WI38 (cell line): ENCODE measurements at regions not wholly inside any gene's neighbourhood (a gene's known extent, or its start where the extent isn't known, plus 50 kb on each side); places are given as distances from the start of the nearest gene placed in this dataset.
"Not testable (repeated sequence)": the region's sequence is repeated elsewhere in the genome, so short reads cannot be mapped to it uniquely, and the experiment has no call there.

Experiments
- H3K4me3 ChIP-seq: 2 replicates; pipeline ENCODE4 v1.5.1; 2011; ENCODE audit warnings: low read depth, mild to moderate bottlenecking, control low read depth, low read length
- TF ChIP-seq, protein P1 (sequence below): IDR thresholded peaks from 2 replicates; pipeline ENCODE4 v1.5.1; 2012; ENCODE audit warnings: low read depth, mild to moderate bottlenecking, control low read depth, low read length

DNA sequence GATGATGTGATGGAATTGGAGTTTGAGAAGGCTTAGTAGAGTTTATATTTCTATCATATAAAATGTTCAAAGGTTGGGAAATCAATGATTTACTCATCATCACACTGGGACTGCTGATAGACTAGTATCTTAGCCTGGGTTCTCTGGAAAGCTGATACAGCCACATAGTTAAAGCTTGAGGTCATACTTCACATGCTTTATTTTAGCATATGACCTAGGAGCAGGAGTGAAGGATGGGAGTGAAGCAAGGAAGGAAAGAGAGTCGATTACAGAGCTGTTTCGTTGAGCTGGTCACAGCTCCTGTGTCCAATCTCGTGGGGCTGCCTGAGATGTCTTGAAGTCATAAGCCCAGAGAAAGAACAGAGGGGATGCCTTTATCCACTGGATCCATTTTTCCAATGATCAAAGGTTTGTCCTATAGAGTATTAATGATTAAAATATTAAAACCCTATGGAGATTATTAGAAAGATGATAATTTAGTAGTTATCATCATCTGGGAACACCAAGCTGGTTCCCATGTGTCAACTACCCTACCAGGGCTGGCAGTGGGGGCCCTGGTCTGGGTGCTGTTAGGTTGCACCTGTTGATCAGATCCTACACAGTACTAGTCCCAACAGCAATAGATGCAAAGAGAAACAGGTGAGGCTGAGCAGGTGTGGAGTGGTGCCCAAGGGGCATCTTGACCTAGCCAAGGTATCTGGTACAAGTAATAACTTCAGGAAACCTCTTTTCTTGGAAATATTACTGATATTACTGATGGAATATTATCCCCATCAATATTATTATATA, 77.8 kb downstream of the BAMBI start:
- TF ChIP-seq, protein P1, sequence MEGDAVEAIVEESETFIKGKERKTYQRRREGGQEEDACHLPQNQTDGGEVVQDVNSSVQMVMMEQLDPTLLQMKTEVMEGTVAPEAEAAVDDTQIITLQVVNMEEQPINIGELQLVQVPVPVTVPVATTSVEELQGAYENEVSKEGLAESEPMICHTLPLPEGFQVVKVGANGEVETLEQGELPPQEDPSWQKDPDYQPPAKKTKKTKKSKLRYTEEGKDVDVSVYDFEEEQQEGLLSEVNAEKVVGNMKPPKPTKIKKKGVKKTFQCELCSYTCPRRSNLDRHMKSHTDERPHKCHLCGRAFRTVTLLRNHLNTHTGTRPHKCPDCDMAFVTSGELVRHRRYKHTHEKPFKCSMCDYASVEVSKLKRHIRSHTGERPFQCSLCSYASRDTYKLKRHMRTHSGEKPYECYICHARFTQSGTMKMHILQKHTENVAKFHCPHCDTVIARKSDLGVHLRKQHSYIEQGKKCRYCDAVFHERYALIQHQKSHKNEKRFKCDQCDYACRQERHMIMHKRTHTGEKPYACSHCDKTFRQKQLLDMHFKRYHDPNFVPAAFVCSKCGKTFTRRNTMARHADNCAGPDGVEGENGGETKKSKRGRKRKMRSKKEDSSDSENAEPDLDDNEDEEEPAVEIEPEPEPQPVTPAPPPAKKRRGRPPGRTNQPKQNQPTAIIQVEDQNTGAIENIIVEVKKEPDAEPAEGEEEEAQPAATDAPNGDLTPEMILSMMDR: no peak

DNA sequence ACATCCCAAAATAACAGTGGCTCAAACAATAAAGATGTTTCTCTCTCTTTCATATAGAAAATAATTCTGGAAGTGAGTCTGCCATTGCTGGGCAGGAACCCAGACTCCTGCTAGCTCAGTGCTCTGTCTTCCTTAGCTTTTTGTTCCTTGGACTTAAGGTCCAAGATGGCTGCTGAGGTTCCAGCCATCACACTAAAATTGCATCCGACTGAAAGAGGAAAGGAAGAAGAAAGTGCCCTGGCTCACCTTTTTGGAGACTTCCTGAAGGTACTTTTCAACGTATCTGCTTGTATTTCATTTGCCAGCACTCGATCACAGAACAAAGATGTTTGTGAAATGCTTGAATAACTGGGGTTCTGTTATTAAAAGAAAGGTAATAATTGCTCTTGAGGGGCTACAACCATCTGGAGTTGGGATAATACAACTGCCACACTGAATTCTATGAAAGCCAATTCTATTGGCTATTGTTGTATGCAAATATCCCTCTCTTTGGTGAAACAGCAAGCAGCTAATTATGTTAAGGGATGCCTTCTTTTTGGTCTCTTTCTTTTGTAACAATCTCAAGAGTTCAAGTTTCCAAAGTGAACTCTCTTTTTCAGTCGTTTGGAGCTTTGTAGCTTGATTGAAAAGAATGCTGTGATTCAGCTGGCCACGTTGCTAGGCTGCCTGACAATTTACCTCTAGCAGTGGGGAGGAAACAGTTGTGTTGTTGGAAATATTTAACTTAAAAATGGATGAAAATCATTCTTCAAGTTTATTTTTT, 83.9 kb downstream of the BAMBI start:
- no peak overlapping the region for H3K4me3 ChIP-seq
- TF ChIP-seq, protein P1: no peak

More for the DNA sequence above, 77.8 kb downstream of the BAMBI start:
- no peak overlapping the region for H3K4me3 ChIP-seq

DNA sequence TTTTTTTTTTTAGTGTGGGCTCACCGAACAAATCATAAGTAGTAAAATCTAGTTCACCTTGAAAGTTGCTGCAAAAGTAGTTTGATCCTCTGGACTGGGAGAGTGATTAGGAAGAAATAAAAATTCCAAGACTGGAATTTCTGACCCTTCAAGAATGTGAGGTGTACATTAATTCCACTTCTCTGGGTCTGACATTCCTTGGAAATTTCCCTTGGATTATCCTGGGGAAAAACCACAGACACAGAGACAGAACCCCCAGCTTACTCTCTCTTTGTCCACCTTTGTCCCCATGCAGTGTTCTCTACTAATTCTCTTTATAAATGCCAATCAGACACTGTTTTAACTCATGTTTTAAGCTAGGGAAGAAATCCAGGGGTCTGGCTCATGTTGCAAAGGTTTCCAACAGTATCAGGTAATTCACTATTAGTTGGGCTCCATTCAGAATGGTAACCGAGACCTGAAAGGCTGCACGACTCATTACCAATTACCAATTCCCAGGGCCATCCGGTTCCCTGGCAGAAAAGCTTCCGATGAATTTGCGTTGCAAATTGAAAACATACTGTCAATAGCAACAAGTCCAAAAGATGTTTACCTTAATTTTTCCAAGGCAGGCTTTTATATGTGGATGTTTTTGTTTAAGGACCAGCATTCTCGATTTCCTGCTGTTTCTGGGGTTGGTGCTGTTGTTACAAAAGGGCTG, 86.3 kb downstream of the BAMBI start:
- TF ChIP-seq, protein P1: no peak
- H3K4me3 ChIP-seq: no peak overlapping the region

DNA sequence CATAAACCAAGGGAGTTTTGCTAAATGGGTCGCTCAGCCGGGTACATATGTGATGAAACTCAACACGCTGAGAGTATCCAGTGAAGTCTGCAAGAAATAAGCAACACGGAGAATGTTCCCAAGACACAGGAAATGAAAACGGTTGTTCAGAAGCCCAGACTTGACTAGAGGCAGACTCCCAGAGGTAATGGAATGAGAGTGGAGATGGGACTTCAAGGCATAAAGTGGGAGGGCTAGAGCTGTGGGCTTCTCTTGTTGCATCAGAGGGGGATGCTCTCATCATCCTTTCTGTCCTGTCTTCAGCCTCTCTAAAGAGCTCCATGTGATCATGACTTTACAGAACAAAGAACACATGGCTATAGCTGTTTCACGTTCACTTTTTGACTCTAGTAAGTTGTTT, 88.3 kb downstream of the BAMBI start:
- TF ChIP-seq, protein P1: no peak
- H3K4me3 ChIP-seq: no peak overlapping the region

DNA sequence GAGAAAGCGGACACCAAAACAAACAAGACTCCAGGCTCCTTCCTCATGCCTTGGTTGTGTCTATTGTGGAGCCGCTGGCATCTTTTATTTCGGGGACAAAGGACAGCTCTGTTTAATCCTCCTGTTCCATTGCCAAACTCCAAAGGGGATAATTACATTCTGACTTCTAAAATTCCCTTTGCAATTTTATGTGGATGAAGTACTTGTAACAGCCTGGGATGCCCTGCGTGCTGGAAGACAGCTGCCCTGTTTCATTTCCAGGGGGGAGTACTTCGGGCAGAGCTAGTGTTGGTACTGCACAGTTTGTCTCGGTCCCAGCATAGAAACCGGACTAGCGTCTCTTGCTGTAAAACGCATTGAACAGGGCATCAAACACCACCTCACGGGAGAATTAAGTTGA, 90.9 kb downstream of the BAMBI start:
- TF ChIP-seq, protein P1: no peak
- H3K4me3 ChIP-seq: no peak overlapping the region

DNA sequence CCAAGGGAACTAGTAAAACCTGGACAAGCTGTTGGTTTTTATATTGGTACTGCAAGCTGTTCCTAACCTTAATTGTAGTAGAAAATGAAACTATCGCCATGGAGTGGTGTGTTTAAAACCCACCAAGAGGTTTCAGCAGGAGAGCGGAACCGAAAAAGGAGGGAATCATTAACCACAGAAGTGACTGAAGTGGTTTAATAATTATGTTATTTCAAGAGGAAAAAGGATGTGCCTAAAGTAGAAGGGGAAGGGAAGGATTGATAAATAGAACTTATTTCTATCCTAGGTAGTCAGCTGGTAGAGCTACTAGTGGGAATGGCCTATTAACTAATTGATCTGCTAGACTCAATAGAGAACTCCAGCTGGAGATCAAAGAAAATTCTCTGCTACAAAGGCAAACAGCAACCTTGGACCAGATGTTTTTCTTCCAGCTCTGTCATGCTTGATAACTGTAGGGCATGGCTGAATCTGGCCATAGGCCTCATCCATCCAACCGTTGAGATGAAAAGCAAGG, 91.8 kb downstream of the BAMBI start:
- no peak overlapping the region for H3K4me3 ChIP-seq
- TF ChIP-seq, protein P1: no peak

DNA sequence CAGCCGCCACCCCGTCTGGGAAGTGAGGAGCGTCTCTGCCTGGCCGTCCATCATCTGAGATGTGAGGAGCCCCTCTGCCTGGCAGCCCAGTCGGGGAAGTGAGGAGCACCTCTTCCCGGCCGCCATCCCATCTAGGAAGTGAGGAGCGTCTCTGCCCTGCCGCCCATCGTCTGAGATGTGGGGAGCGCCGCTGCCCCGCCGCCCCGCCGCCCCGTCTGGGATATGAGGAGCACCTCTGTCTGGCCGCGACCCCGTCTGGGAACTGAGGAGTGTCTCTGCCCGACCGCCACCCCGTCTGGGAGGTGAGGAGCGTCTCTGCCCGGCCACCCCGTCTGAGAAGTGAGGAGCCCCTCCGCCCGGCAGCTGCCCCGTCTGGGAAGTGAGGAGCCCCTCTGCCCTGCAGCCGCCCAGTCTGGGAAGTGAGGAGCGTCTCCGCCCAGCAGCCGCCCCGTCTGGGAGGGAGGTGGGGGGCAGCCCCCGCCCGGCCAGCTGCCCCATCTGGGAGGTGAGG, 94.3 kb downstream of the BAMBI start:
- H3K4me3 ChIP-seq: not testable (repeated sequence)
